Stomach (tissue), 8 donors: ENCODE measurements at regions not wholly inside any gene's neighbourhood (a gene's known extent, or its start where the extent isn't known, plus 50 kb on each side); places are given as distances from the start of the nearest gene placed in this dataset.

Experiments
- DNase-seq, 2 donors: peaks; one replicate each; pipeline versions ENCODE4 v3.0.0 to v3.0.0-alpha.2; 2013 to 2019
- H3K27ac ChIP-seq, 5 donors: fragments of 200-600 bp in 4 of 5; sonication (generic) in 4 of 5; one replicate each; pipeline ENCODE4 v1.5.1; 2013 to 2019; ENCODE audit warnings: mild to moderate bottlenecking in 1 of 5, moderate library complexity in 1 of 5
- H3K27me3 ChIP-seq, 3 donors: fragments of 200-600 bp; sonication (generic); one replicate each; pipeline ENCODE4 v1.5.1; 2017 to 2019; ENCODE audit warnings: mixed run types in 1 of 3
- H3K36me3 ChIP-seq, 4 donors: fragments of 200-600 bp; sonication (generic); 1 replicate in 3 of 4; 2 replicates in 1 of 4; pipeline ENCODE4 v1.5.1; 2016 to 2019
- H3K4me1 ChIP-seq, 4 donors: fragments of 200-600 bp; sonication (generic); one replicate each; pipeline ENCODE4 v1.5.1; 2016 to 2019
- H3K4me3 ChIP-seq, 4 donors: fragments of 200-600 bp; sonication (generic) in 3 of 4; one replicate each; pipeline ENCODE4 v1.5.1; 2016 to 2019; ENCODE audit warnings: mild to moderate bottlenecking in 1 of 4
- H3K9me3 ChIP-seq, 4 donors: fragments of 200-600 bp; sonication (generic); one replicate each; pipeline ENCODE4 v1.5.1; 2016 to 2019
- CTCF ChIP-seq, 7 experiments: fragments of 450-650 bp in 4 of 7; fragments of 200-600 bp in 3 of 7; sonication (generic) in 3 of 7; IDR thresholded peaks; one replicate each; pipeline ENCODE4 v1.5.1; 2016 to 2019; ENCODE audit warnings: antibody characterized with exemption in 7 of 7, control low read depth in 2 of 7, mild to moderate bottlenecking in 1 of 7
- EP300 ChIP-seq: sonication (generic); formaldehyde crosslinking; IDR thresholded peaks from one replicate; pipeline ENCODE4 v1.6.1; 2017; ENCODE audit warnings: antibody characterized with exemption
- POLR2A ChIP-seq, 4 donors: fragments of 450-650 bp; IDR thresholded peaks; one replicate each; pipeline ENCODE4 v1.6.1; 2016; ENCODE audit warnings: antibody characterized with exemption in 4 of 4, control low read depth in 2 of 4, mild to moderate bottlenecking in 1 of 4, moderate library complexity in 1 of 4
- POLR2AphosphoS5 ChIP-seq, 3 donors: sonication (generic); formaldehyde crosslinking; IDR thresholded peaks; one replicate each; pipeline ENCODE4 v1.6.1; 2016; ENCODE audit warnings: antibody characterized with exemption in 3 of 3
- WGBS, 5 donors: extraction: QIAGEN DNeasy Blood & Tissue Kit in 3 of 5; methylation state at CpG; one replicate each; pipeline versions ENCODE4 v1.1.5 to v1.1.7; 2013 to 2018; 5-methylcytosine and 5-hydroxymethylcytosine counted together
- intact Hi-C: fragments of 100-400 bp; cut with DNase I; formaldehyde crosslinking; loops from one replicate; pipeline ENCODE4 v1.15.1; 2023; ENCODE audit warnings: low total_unique reads
- donor health status: healthy with polysubstance abuse.
- donor health status: Bipolar disorder and iron deficiency.
- donor health status: healthy.

- H3K4me3 ChIP-seq: no peak overlapping the region
- no peaks in the 10 kb centered on the region for H3K36me3 ChIP-seq
- peaks cover 0 to 4% (median 0%) of the 10 kb centered on the region in 4 donors for H3K4me1 ChIP-seq
- intact Hi-C loops: no loop called here
- no peaks in the 10 kb centered on the region for H3K27me3 ChIP-seq
- WGBS, 5 donors: 46 to 65% (median 51%) methylated on average over 16 of the region's 16 CpGs
- TF ChIP-seq CTCF (IDR thresholded peaks at IDR 0.05): no peak
- TF ChIP-seq POLR2AphosphoS5 (IDR thresholded peaks at IDR 0.05): no peak
- TF ChIP-seq POLR2A (IDR thresholded peaks at IDR 0.05): no peak
- TF ChIP-seq EP300: no peak
- no peak overlapping the region for H3K27ac ChIP-seq
- no peaks in the 10 kb centered on the region for H3K9me3 ChIP-seq
- DNase-seq: no peak
Observed at GRCh38 chr5:168118042-168118668, 173.3 kb upstream of the WWC1 start.

DNA sequence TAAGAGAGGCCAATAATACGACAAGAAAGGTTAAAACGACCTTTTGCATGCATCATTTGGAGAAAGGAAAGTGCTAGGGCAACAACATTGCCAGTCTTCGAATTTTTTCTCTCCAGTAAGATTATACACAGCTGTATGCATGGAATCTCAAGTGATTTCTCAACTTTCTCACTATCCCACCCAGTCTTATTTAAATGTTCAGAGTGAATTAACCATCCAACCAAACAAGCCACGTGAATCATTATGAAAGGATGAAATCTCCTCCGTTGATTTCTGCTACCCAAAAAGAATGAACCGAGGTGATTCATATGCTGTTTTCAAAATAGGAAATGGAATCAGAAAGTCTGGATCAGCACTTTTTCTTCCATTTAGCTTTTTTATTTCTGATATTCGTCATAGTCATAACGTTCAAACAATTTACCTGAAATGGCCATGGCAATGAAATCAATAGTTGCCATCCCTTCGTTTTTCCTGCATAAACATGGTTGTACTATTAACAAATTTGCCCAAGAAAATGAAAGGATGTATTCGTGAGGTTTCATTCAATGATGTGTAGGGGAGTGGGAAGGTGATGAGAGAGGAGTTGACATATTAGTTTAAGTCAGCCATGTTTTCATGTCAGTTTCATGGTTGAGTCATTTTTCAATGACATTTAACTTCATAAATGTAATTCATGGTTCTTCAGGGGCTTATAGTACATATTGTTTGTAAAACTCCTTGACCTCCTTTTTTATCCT is 170.9 kb upstream of the WWC1 start:
- Histone ChIP-seq H3K27ac (no peak overlapping the region), H3K27me3 (no peaks in the 10 kb centered on the region), H3K36me3 (no peaks in the 10 kb centered on the region), H3K9me3 (no peaks in the 10 kb centered on the region), H3K4me1 (peaks cover 0 to 4% (median 0%) of the 10 kb centered on the region in 4 donors), H3K4me3 (no peak overlapping the region)
- intact Hi-C loops: no loop called here
- WGBS, 5 donors: 67 to 78% (median 72%) methylated on average over 10 of the region's 10 CpGs
- TF ChIP-seq EP300: no peak
- DNase-seq: no peak

GRCh38 chr5:168121138-168121494 is 170.3 kb upstream of the WWC1 start:
- H3K36me3 ChIP-seq: no peaks in the 10 kb centered on the region
- no peak for DNase-seq
- intact Hi-C loops: no loop called here
- no peaks in the 10 kb centered on the region for H3K9me3 ChIP-seq
- TF ChIP-seq CTCF (IDR thresholded peaks at IDR 0.05) (no peak), POLR2A (IDR thresholded peaks at IDR 0.05) (no peak), POLR2AphosphoS5 (IDR thresholded peaks at IDR 0.05) (no peak), EP300 (no peak)
- 83 to 93% (median 87%) methylated on average over 4 of the region's 4 CpGs for WGBS, 5 donors
- H3K27ac ChIP-seq: no peak overlapping the region
- H3K27me3 ChIP-seq: no peaks in the 10 kb centered on the region
- peaks cover 0 to 4% (median 0%) of the 10 kb centered on the region in 4 donors for H3K4me1 ChIP-seq
- H3K4me3 ChIP-seq: no peak overlapping the region

GRCh38 chr5:168123631-168124528 is 167.6 kb upstream of the WWC1 start:
- peaks cover 0 to 12% (median 0%) of the 10 kb centered on the region in 4 donors for H3K4me1 ChIP-seq
- no peak overlapping the region for H3K4me3 ChIP-seq
- no peak for TF ChIP-seq POLR2A (IDR thresholded peaks at IDR 0.05)
- no peak for TF ChIP-seq EP300
- TF ChIP-seq CTCF (IDR thresholded peaks at IDR 0.05): no peak
- no peaks in the 10 kb centered on the region for H3K9me3 ChIP-seq
- intact Hi-C loops: no loop called here
- no peak overlapping the region for H3K27ac ChIP-seq
- DNase-seq: no peak
- no peaks in the 10 kb centered on the region for H3K36me3 ChIP-seq
- 84 to 89% (median 87%) methylated on average over 8 of the region's 8 CpGs for whole genome bisulfite sequencing, 5 donors
- no peaks in the 10 kb centered on the region for H3K27me3 ChIP-seq
